Stomach (tissue), 8 donors: ENCODE measurements at regions not wholly inside any gene's neighbourhood (a gene's known extent, or its start where the extent isn't known, plus 50 kb on each side); places are given as distances from the start of the nearest gene placed in this dataset.
"Not testable (repeated sequence)": the region's sequence is repeated elsewhere in the genome, so short reads cannot be mapped to it uniquely, and the experiment has no call there.

Experiments
- DNase-seq, 2 donors: peaks; one replicate each; pipeline versions ENCODE4 v3.0.0 to v3.0.0-alpha.2; 2013 to 2019
- H3K27ac ChIP-seq, 5 donors: fragments of 200-600 bp in 4 of 5; sonication (generic) in 4 of 5; one replicate each; pipeline ENCODE4 v1.5.1; 2013 to 2019; ENCODE audit warnings: mild to moderate bottlenecking in 1 of 5, moderate library complexity in 1 of 5
- H3K27me3 ChIP-seq, 3 donors: fragments of 200-600 bp; sonication (generic); one replicate each; pipeline ENCODE4 v1.5.1; 2017 to 2019; ENCODE audit warnings: mixed run types in 1 of 3
- H3K36me3 ChIP-seq, 4 donors: fragments of 200-600 bp; sonication (generic); 1 replicate in 3 of 4; 2 replicates in 1 of 4; pipeline ENCODE4 v1.5.1; 2016 to 2019
- H3K4me1 ChIP-seq, 4 donors: fragments of 200-600 bp; sonication (generic); one replicate each; pipeline ENCODE4 v1.5.1; 2016 to 2019
- H3K4me3 ChIP-seq, 4 donors: fragments of 200-600 bp; sonication (generic) in 3 of 4; one replicate each; pipeline ENCODE4 v1.5.1; 2016 to 2019; ENCODE audit warnings: mild to moderate bottlenecking in 1 of 4
- H3K9me3 ChIP-seq, 4 donors: fragments of 200-600 bp; sonication (generic); one replicate each; pipeline ENCODE4 v1.5.1; 2016 to 2019
- CTCF ChIP-seq, 7 experiments: fragments of 450-650 bp in 4 of 7; fragments of 200-600 bp in 3 of 7; sonication (generic) in 3 of 7; IDR thresholded peaks; one replicate each; pipeline ENCODE4 v1.5.1; 2016 to 2019; ENCODE audit warnings: antibody characterized with exemption in 7 of 7, control low read depth in 2 of 7, mild to moderate bottlenecking in 1 of 7
- EP300 ChIP-seq: sonication (generic); formaldehyde crosslinking; IDR thresholded peaks from one replicate; pipeline ENCODE4 v1.6.1; 2017; ENCODE audit warnings: antibody characterized with exemption
- POLR2A ChIP-seq, 4 donors: fragments of 450-650 bp; IDR thresholded peaks; one replicate each; pipeline ENCODE4 v1.6.1; 2016; ENCODE audit warnings: antibody characterized with exemption in 4 of 4, control low read depth in 2 of 4, mild to moderate bottlenecking in 1 of 4, moderate library complexity in 1 of 4
- POLR2AphosphoS5 ChIP-seq, 3 donors: sonication (generic); formaldehyde crosslinking; IDR thresholded peaks; one replicate each; pipeline ENCODE4 v1.6.1; 2016; ENCODE audit warnings: antibody characterized with exemption in 3 of 3
- WGBS, 5 donors: extraction: QIAGEN DNeasy Blood & Tissue Kit in 3 of 5; methylation state at CpG; one replicate each; pipeline versions ENCODE4 v1.1.5 to v1.1.7; 2013 to 2018; 5-methylcytosine and 5-hydroxymethylcytosine counted together
- intact Hi-C: fragments of 100-400 bp; cut with DNase I; formaldehyde crosslinking; loops from one replicate; pipeline ENCODE4 v1.15.1; 2023; ENCODE audit warnings: low total_unique reads
- donor health status: healthy with polysubstance abuse.
- donor health status: Bipolar disorder and iron deficiency.
- donor health status: healthy.

- DNase-seq, result no peak
- intact Hi-C loops, result no loop called here
- no peak for TF ChIP-seq POLR2A (IDR thresholded peaks at IDR 0.05)
- TF ChIP-seq POLR2AphosphoS5 (IDR thresholded peaks at IDR 0.05), result no peak
- TF ChIP-seq EP300, result no peak
- TF ChIP-seq CTCF (IDR thresholded peaks at IDR 0.05), result no peak
Measured at GRCh38 chr7:80298201-80298600, 163.6 kb downstream of the GNAI1 start.

GRCh38 chr7:80294346-80294745, 159.7 kb downstream of the GNAI1 start:
- DNase-seq, result no peak
- Histone ChIP-seq H3K4me1 (no peaks in the 10 kb centered on the region), H3K9me3 (peaks cover 0 to 22% (median 8%) of the 10 kb centered on the region in 4 donors), H3K27ac (no peak overlapping the region), H3K36me3 (no peaks in the 10 kb centered on the region), H3K27me3 (no peaks in the 10 kb centered on the region), H3K4me3 (no peak overlapping the region)
- TF ChIP-seq EP300, result no peak
- TF ChIP-seq POLR2A (IDR thresholded peaks at IDR 0.05), result no peak
- no peak for TF ChIP-seq POLR2AphosphoS5 (IDR thresholded peaks at IDR 0.05)
- no peak for TF ChIP-seq CTCF (IDR thresholded peaks at IDR 0.05)
- intact Hi-C loops, result no loop called here

More at GRCh38 chr7:80298201-80298600, 163.6 kb downstream of the GNAI1 start:
- no peaks in the 10 kb centered on the region for H3K36me3 ChIP-seq
- peaks cover 0 to 5% (median 0%) of the 10 kb centered on the region in 4 donors for H3K4me1 ChIP-seq
- no peak overlapping the region for H3K27ac ChIP-seq
- no peak overlapping the region for H3K4me3 ChIP-seq
- no peaks in the 10 kb centered on the region for H3K27me3 ChIP-seq
- peaks cover 0 to 15% (median 7%) of the 10 kb centered on the region in 4 donors for H3K9me3 ChIP-seq

- WGBS, 5 donors, result 78 to 97% (median 88%) methylated on average over 3 of the region's 3 CpGs
- intact Hi-C loops, result not testable (repeated sequence)
Measured at GRCh38 chr7:80292634-80293033, 158.0 kb downstream of the GNAI1 start.

GRCh38 chr7:80288175-80289122, 153.8 kb downstream of the GNAI1 start:
- H3K4me3 ChIP-seq, result no peak overlapping the region
- intact Hi-C loops, result no loop called here
- DNase-seq, result no peak

More at GRCh38 chr7:80292634-80293033, 158.0 kb downstream of the GNAI1 start:
- not testable (repeated sequence) for H3K4me3 ChIP-seq, H3K36me3 ChIP-seq, H3K4me1 ChIP-seq, DNase-seq, H3K27ac ChIP-seq, H3K27me3 ChIP-seq
- peaks cover 0 to 22% (median 8%) of the 10 kb centered on the region in 4 donors for H3K9me3 ChIP-seq

More at GRCh38 chr7:80288175-80289122, 153.8 kb downstream of the GNAI1 start:
- WGBS, 5 donors, result 74 to 89% (median 83%) methylated on average over 4 of the region's 4 CpGs
- peaks cover 0 to 9% (median 0%) of the 10 kb centered on the region in 4 donors for H3K4me1 ChIP-seq
- TF ChIP-seq EP300 (no peak), CTCF (IDR thresholded peaks at IDR 0.05) (no peak), POLR2A (IDR thresholded peaks at IDR 0.05) (no peak), POLR2AphosphoS5 (IDR thresholded peaks at IDR 0.05) (no peak)
- no peaks in the 10 kb centered on the region for H3K36me3 ChIP-seq
- H3K27me3 ChIP-seq, result no peaks in the 10 kb centered on the region
- H3K9me3 ChIP-seq, result peaks cover 0 to 8% (median 0%) of the 10 kb centered on the region in 4 donors
- H3K27ac ChIP-seq, result no peak overlapping the region
